GM12872 (cell line): ENCODE measurements at regions not wholly inside any gene's neighbourhood (a gene's known extent, or its start where the extent isn't known, plus 50 kb on each side); places are given as distances from the start of the nearest gene placed in this dataset.

ENCODE experiments used
- TF ChIP-seq, protein P1 (sequence below): IDR thresholded peaks from 3 replicates; pipeline ENCODE4 v1.5.1; 2011; ENCODE audit warnings: low read depth, mild to moderate bottlenecking, low read length, moderate library complexity; ENCODE audit not compliant: insufficient read depth

DNA sequence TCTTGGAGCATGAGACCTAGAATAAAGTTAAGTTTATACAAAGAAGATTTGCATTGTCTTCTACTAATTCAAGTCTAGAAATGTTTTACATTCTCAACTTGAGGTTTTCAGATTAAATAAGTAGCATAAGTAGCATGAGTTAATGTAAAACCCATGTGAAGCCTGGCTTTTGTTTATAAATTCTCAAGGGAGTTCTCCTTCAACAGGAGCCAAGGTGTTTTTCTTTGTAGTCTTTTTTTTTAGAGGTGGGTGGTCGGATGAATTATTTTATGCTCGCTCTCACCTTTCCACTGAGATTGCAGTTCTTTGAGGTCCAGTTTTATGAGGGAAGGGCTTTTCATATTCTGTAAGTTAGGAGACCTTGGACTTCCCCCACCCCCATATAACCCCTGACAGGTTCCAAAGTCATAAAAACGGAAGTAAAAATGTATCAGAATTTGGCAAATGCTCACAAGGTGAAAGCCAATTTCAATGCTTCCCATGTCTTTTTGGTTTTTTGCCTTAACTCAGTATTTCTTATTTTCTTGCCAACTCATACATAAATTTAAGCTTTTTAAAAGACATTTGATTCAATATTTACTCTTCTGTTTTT lies 244.3 kb upstream of the ASCC3 start:
- TF ChIP-seq, protein P1, sequence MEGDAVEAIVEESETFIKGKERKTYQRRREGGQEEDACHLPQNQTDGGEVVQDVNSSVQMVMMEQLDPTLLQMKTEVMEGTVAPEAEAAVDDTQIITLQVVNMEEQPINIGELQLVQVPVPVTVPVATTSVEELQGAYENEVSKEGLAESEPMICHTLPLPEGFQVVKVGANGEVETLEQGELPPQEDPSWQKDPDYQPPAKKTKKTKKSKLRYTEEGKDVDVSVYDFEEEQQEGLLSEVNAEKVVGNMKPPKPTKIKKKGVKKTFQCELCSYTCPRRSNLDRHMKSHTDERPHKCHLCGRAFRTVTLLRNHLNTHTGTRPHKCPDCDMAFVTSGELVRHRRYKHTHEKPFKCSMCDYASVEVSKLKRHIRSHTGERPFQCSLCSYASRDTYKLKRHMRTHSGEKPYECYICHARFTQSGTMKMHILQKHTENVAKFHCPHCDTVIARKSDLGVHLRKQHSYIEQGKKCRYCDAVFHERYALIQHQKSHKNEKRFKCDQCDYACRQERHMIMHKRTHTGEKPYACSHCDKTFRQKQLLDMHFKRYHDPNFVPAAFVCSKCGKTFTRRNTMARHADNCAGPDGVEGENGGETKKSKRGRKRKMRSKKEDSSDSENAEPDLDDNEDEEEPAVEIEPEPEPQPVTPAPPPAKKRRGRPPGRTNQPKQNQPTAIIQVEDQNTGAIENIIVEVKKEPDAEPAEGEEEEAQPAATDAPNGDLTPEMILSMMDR: no peak

DNA sequence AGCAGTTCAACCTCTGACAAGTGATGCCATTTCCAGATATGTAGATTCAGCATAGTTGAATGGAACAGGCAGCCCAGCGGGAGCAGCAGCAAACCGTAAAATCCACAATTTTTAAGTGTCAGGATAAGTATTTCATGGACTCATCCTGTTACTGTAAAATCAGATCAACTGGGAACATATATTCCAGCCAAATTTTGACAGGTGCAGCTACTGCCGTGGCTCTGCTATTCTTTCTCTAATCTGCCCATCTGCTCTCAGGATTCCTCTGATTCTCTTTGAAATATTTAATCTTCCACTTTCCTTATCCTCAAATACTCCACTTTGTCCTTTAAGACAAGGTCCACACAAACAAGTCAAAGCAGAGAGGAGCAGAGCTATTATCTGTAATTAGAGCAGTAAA lies 245.4 kb upstream of the ASCC3 start:
- TF ChIP-seq, protein P1: no peak

- TF ChIP-seq, protein P1: no peak
These were observed 248.7 kb upstream of the ASCC3 start for GRCh38 chr6:101129851-101130250.

DNA sequence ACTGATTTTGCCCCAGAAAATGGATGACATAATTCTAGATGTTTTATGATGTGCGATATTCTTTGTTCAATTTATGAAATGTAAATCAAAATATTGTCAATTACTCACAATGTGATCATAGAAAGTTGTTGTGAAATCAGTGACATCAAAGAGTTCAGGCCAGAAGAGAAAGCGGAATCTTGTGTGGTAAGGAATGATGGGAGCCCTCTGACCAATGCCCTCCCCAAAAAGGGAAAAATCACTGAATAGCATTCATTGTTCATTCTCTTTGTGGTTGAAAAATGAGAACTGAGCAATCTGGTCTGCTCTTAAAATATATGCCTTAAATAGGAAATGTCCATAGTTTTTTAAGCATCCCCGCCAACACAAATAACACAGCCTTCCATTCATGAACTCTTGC lies 247.1 kb upstream of the GRIK2 start:
- TF ChIP-seq, protein P1: no peak

GRCh38 chr6:101150226-101150625 lies 243.3 kb upstream of the GRIK2 start:
- TF ChIP-seq, protein P1: no peak

DNA sequence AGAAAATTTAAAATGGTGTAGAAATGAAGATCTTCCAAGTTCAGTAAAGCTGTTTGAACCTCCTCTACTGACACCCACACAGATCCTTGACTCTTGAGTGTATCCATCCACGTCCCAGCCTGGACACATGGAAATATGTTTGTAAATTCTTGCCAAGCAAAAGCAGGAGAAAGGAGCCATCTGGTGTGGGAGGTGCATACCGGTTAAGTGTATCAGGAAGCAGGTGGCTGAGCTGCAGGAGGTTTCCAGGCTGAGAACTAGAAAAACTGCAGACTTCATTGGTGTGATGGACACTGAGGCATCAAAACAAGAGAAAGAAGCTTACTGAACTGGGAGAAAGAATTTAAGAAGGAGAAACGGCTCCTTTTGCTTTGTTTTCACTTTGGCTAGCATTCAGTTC lies 229.9 kb upstream of the GRIK2 start:
- TF ChIP-seq, protein P1: no peak

GRCh38 chr6:101167638-101168037 lies 225.9 kb upstream of the GRIK2 start:
- TF ChIP-seq, protein P1: no peak
